Renal pelvis (tissue), 1 donor: ENCODE measurements at regions not wholly inside any gene's neighbourhood (a gene's known extent, or its start where the extent isn't known, plus 50 kb on each side); places are given as distances from the start of the nearest gene placed in this dataset.

ENCODE experiments used
- DNase-seq: peaks from one replicate; pipeline ENCODE4 v3.0.0-alpha.2; 2013

- DNase-seq, result no peak
These were observed 407.9 kb downstream of the PLA2G4A start for GRCh38 chr1:187236676-187237075.

GRCh38 chr1:187237542-187237941 is 408.8 kb downstream of the PLA2G4A start:
- DNase-seq, result no peak

DNA sequence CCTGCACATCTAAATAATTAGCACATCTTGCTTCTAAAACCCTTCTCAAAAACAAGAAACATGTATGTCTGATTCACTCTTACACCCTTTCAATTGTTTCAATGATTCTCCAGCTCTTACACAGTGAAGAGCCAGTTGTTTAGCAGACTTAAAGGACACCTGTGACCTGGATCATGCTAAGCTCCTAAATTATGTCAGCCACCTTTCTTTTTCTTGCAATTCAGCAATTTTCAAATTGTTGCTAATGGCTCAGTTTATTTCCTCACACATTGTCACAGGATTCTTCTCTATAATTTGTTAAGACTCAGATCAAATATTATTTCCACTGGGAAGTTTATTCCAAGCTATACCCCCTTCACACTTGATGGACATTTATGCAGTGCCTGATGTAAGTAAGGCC is 413.2 kb downstream of the PLA2G4A start:
- no peak for DNase-seq

DNA sequence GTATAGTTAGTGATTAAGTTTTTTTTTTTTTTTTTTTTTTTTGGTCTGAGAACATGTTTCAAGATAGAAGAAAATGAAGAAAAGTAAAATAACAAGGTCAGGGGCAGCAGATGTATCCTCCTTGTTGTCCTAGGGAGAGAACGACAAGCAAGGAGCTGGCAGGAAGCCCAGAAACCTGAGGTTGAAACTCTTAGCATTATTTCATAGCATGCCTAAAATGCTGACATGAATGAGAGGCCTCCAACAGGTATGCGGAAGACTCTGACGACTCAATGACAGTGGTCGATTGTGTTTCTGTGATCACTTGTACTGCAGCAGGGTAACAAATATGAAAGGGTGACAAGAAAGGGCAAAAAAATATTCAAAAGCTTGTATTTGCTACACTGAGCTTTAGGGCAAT is 415.9 kb downstream of the PLA2G4A start:
- DNase-seq, result peak; percentile 1

DNA sequence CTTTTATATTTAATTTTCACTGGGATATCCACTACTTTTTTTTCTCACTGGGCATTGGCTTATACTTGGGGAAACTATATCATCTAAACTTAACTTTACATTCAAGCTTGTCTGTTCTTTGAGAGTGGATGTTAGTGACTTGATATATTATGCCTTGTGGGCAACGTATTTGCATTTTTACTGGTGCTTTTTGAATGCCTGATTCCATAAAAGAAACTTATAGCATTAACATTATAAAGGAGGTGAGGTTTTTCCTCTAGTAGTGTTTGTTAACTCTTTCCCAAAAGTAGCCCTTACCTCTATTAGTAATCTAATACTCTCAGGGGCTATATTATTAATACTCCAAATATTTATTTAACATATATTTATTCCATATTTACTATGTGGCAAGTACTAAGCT is 416.5 kb downstream of the PLA2G4A start:
- no peak for DNase-seq

DNA sequence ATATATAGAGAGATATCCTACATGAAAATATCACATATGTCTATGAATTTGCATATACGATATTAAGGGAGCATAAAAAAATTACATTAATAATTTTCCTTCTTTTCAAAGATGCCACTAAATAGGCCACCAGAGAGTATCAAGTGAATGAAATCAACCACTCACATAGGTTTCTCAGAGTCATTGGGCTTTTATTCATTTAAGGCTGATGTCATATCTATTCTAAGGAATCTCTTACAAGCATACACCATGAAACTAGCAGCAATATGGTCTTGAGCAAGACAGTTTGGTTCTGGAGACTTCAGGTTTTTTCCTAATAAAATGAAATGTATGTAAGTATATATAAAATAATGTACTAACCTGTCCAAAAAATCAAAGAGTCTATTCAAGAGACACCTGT is 420.4 kb downstream of the PLA2G4A start:
- no peak for DNase-seq

- no peak for DNase-seq
These were observed 424.2 kb downstream of the PLA2G4A start for GRCh38 chr1:187252923-187253322.

- no peak for DNase-seq
These were observed 428.7 kb downstream of the PLA2G4A start for GRCh38 chr1:187257476-187257875.

GRCh38 chr1:187261637-187262036 is 432.9 kb downstream of the PLA2G4A start:
- DNase-seq, result no peak

- DNase-seq, result no peak
These were observed 434.0 kb downstream of the PLA2G4A start for GRCh38 chr1:187262731-187263130.

DNA sequence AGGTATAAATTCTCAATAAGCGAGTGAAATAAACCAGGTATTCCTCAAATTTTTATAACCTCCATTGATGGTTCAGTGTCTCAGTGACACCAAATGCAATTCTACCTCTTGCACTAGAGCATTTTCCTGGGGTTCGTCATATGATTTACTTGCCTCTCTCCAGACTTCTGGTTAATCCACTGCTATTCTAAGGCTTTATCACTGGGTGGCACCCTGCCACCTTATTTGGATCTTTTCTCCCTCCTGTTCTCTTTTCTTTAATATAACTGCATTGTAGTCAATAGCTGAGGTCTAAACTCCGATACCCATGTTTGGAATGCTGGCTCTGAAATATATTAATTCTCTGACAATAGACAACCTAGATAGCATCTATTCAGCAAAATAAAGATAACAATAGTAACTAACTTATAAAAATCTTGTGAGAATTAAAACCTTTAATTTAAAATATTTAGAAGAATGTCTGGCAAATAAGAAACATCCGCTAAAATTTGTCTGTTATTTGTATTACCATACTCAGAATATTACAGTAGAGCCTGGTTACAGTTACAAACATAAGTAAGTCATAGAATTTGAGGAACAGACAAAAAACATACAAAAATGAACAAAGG is 436.4 kb downstream of the PLA2G4A start:
- DNase-seq, result peak; percentile 11

DNA sequence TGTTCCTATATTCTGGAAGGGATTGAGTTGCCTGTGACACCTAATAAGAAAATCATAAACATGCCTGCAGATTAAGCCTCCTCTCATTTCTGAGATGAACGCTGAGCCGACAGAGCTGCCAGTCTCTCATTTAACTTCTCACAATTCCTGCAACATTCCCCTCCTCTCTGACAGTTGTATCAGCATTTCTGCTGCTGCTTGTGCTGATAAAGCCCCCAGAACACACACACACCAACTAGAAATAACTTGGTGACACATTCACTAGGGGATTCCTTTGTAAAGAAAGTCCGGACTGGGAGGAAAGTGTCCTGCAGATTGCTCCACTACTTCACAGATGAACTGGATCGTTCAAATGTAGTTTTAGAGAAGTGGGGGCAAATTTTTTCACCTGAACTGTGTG is 437.3 kb downstream of the PLA2G4A start:
- DNase-seq, result no peak

- no peak for DNase-seq
These were observed 439.1 kb downstream of the PLA2G4A start for GRCh38 chr1:187267827-187268226.

DNA sequence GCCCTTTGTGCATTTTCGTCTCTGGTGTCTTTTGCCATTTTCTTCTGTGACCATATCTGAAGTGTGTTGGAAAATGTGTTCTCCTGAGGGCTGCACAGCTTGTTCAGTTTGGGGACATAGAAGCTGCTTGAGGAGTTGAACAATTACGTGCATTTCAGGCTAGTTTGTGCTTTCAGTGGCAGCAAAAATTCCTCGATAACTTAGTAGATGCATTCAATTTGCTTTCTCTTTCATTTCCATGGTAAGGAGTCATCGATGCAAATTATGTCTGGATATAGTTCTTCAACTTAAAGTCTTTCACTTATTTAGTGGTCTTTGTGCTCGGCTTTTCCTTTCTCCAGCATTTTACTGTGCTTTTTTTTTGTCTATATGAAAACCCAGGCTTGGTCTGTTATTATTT is 441.5 kb downstream of the PLA2G4A start:
- DNase-seq, result no peak

DNA sequence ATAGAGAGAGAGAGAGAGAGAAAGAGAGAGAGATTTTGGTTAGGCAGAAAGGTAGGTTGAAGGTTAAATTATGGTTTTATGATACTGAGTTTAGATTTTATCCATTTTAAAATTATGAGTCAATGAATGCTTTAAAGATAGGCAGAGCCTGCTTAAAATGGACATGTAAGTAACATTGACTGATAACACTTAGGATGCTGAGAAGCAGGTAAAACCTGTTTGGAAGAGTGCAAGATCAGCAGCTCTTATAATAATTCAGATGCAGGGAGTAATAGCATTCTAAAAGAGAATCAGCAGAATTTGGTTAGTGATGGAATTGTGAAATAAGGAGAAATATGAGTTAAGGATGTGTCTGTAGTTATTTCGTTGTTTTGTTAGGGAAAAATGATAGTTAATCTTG is 446.6 kb downstream of the PLA2G4A start:
- no peak for DNase-seq

- DNase-seq, result no peak
These were observed 447.3 kb downstream of the PLA2G4A start for GRCh38 chr1:187275985-187276575.

DNA sequence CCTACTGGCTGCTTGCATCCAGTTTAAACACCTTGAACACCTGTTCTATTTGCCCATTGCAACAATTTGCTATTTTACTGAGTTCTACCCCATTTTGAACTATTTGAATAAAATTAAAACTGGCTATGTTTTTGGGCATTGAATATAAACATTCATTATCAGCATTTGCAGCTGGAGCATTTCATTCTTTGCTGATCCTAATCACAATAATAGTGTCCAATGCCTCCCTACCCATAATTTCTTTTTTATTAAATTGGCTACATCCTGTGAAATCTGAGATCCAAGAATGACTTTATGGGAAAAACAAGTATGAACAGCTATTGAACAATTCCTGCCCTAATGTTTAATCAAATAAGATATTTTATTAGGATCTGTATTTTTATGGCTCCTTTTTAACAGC is 447.9 kb downstream of the PLA2G4A start:
- DNase-seq, result no peak

DNA sequence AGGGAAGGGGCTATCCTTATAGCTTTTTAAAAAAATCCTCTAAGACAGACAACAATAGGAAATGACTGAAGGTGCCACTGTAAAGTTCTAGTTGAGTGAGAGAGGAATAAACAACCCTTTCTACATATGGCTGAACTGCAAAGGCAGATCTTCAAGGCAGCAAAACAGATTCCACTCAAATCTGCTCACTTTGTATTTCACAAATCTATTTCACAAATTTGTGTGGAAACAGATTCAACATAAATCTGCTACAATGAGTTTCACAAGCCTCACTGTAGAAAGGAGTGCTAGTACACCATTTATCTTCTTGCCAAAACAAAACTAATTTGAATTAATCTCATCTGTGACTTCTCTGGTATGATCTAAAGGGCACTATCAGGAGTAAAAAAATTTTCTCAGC is 451.3 kb downstream of the PLA2G4A start:
- no peak for DNase-seq

DNA sequence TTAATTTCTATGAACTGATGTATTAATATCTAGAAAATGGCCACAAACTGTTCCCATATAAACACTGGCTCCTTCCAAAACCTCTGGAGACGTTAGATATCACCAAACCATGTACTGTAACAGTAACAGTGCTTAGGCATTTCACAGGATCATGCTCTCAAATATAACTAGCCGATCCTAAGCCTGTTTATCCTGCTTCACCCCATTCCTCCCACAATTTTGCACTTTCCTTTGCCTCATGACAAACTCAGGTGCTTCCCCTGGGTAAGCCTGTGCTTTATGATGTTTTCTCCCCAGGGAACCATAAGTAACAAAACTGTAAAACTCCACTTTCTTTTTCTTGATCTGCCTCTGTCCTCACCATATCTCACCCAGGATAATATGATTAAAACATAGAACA is 452.3 kb downstream of the PLA2G4A start:
- no peak for DNase-seq

GRCh38 chr1:187283984-187284383 is 455.2 kb downstream of the PLA2G4A start:
- no peak for DNase-seq

- no peak for DNase-seq
These were observed 465.9 kb downstream of the PLA2G4A start for GRCh38 chr1:187294421-187295201.

DNA sequence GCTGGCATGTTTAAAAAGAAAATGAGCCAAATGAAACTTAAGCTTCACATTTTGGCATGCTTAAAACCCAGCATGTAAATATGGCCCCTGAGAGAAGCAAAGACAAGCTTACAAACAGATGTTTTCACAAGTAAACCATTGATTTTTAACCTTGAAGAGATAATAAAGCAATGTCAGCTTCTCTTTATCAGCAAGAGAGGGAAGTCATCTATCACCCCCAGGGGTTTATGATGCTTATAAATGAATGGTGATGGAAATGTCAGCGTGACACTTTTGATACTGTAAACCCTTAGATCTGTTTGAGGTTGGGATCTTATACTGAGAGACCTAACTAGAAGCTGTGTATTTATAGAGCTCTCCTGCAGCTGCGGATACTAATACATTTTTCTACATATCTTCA is 471.3 kb downstream of the PLA2G4A start:
- DNase-seq, result no peak

DNA sequence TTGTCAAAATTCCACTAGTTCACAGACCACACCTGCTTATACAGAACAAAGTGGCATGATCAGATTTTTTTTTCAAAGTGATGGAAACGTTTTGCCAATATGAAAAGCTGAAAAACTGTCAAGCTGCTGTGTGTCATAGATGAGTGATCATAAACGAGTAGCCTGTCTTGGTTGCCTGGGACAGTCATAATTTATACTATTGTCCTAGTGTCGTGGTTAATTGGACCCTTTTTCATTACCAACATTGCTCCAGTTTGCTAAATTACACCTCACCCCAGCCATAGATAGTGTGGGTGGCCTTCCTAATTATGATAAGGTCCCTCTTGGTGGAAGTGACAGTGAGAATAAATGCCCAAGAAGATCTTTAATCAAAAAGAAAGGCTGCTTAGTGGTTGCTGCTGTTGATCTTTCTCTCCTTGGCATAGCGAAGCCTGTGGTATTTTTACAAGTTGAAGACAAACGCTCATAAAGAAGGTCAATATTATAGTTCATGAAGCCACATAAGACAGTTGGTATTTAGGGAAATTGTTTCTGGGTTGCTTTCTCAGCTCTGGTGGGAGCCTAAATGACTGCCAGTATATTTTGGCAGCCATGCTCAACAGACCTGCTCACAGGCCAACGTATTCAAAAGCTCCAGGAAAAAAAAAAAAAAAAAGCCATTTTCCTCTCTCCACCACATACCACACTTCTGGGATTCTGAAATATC is 478.1 kb downstream of the PLA2G4A start:
- DNase-seq, result no peak
